Liver (tissue), 3 donors: ENCODE measurements at regions not wholly inside any gene's neighbourhood (a gene's known extent, or its start where the extent isn't known, plus 50 kb on each side); places are given as distances from the start of the nearest gene placed in this dataset.
"Not testable (repeated sequence)": the region's sequence is repeated elsewhere in the genome, so short reads cannot be mapped to it uniquely, and the experiment has no call there.

ENCODE experiments used
- ATF3 ChIP-seq: IDR thresholded peaks from 2 replicates; pipeline ENCODE4 v1.6.1; 2016; ENCODE audit warnings: antibody characterized with exemption
- CTCF ChIP-seq: fragments of 150-350 bp; IDR thresholded peaks from 2 replicates; pipeline ENCODE4 v1.5.1; 2017; ENCODE audit warnings: improper control_type of control experiment, low read depth, low read length; ENCODE audit not compliant: missing input control
- FOXA1 ChIP-seq: IDR thresholded peaks from 2 replicates; pipeline ENCODE4 v1.6.1; 2016; ENCODE audit warnings: antibody characterized with exemption
- GABPA ChIP-seq, 2 donors: IDR thresholded peaks in 1 of 2; conservative IDR thresholded peaks in 1 of 2; 2 replicates each; pipeline ENCODE4 v1.6.1; 2016; ENCODE audit warnings: antibody characterized with exemption in 2 of 2, mild to moderate bottlenecking in 1 of 2, moderate library complexity in 1 of 2
- HNF4A ChIP-seq, 2 donors: conservative IDR thresholded peaks; 2 replicates each; pipeline ENCODE4 v1.6.1; 2016; ENCODE audit warnings: antibody characterized with exemption in 2 of 2, mild to moderate bottlenecking in 2 of 2
- JUND ChIP-seq, 2 donors: IDR thresholded peaks; 2 replicates each; pipeline ENCODE4 v1.6.1; 2016; ENCODE audit warnings: antibody characterized with exemption in 2 of 2
- MAX ChIP-seq: IDR thresholded peaks from 2 replicates; pipeline ENCODE4 v1.6.1; 2016; ENCODE audit warnings: antibody characterized with exemption
- NR2F2 ChIP-seq: IDR thresholded peaks from 2 replicates; pipeline ENCODE4 v1.6.1; 2016; ENCODE audit warnings: antibody characterized with exemption
- RAD21 ChIP-seq, 2 donors: IDR thresholded peaks; 2 replicates each; pipeline ENCODE4 v1.6.1; 2016; ENCODE audit warnings: antibody characterized with exemption in 2 of 2, mild to moderate bottlenecking in 2 of 2
- REST ChIP-seq: IDR thresholded peaks from 2 replicates; pipeline ENCODE4 v1.6.1; 2016; ENCODE audit warnings: antibody characterized with exemption, mild to moderate bottlenecking
- RXRA ChIP-seq, 2 donors: IDR thresholded peaks; 2 replicates each; pipeline ENCODE4 v1.6.1; 2017 to 2018; ENCODE audit warnings: antibody characterized with exemption in 2 of 2, mild to moderate bottlenecking in 1 of 2
- SP1 ChIP-seq: IDR thresholded peaks from 2 replicates; pipeline ENCODE4 v1.6.1; 2018; ENCODE audit warnings: antibody characterized with exemption, mild to moderate bottlenecking
- TAF1 ChIP-seq: conservative IDR thresholded peaks from 2 replicates; pipeline ENCODE4 v1.6.1; 2016; ENCODE audit warnings: antibody characterized with exemption, mild to moderate bottlenecking
- ZBTB33 ChIP-seq: IDR thresholded peaks from 2 replicates; pipeline ENCODE4 v1.6.1; 2016; ENCODE audit warnings: antibody characterized with exemption
- donor health status: healthy.
- donor health status: healthy.

- TF ChIP-seq GABPA (IDR thresholded peaks at IDR 0.05 in 1 of 2, conservative IDR thresholded peaks at IDR 0.05 in 1 of 2); MAX; REST; FOXA1; JUND (IDR thresholded peaks at IDR 0.05); SP1; NR2F2; TAF1; ZBTB33; ATF3: not testable (repeated sequence)
- TF ChIP-seq CTCF, result peak; percentile 38
- peak in 1 of 2 donors; percentile 16 for TF ChIP-seq RXRA (IDR thresholded peaks at IDR 0.05)
- TF ChIP-seq RAD21 (IDR thresholded peaks at IDR 0.05), result peak; percentile 77 to 81
- peak in 1 of 2 donors; percentile 27 for TF ChIP-seq HNF4A (conservative IDR thresholded peaks at IDR 0.05)
Observed at GRCh38 chr3:42871-43744, 153.5 kb upstream of the CHL1 start.
